ENCODE measurements at regions not wholly inside any gene's neighbourhood (a gene's known extent, or its start where the extent isn't known, plus 50 kb on each side); places are given as distances from the start of the nearest gene placed in this dataset.
"Not testable (repeated sequence)": the region's sequence is repeated elsewhere in the genome, so short reads cannot be mapped to it uniquely, and the experiment has no call there.

GRCh38 chr5:20972419-20972925 lies 984.5 kb upstream of the CDH18 start:
- DNase-seq = peak; percentile 19 to 45
- no peaks in the 10 kb centered on the region for H3K36me3 ChIP-seq
- H3K9me3 ChIP-seq (replicated peaks) = no peaks in the 10 kb centered on the region
- H3K4me3 ChIP-seq = peak overlapping the region; percentile 11; the same call in 1 of the 2 replicates
- H3K27me3 ChIP-seq = no peaks in the 10 kb centered on the region
- no peak overlapping the region for H3K27ac ChIP-seq
- H3K4me1 ChIP-seq = no peaks in the 10 kb centered on the region

- DNase-seq = no peak
- Histone ChIP-seq H3K4me1 (no peaks in the 10 kb centered on the region), H3K36me3 (no peaks in the 10 kb centered on the region)
These were observed 971.3 kb upstream of the CDH18 start for GRCh38 chr5:20959347-20959746.

GRCh38 chr5:20958641-20959040 lies 970.6 kb upstream of the CDH18 start:
- Histone ChIP-seq H3K36me3 (no peaks in the 10 kb centered on the region), H3K27me3 (no peaks in the 10 kb centered on the region), H3K9me3 (replicated peaks) (no peaks in the 10 kb centered on the region), H3K4me1 (no peaks in the 10 kb centered on the region), H3K27ac (no peak overlapping the region), H3K4me3 (no peak overlapping the region)
- DNase-seq = no peak

More at GRCh38 chr5:20959347-20959746, 971.3 kb upstream of the CDH18 start:
- H3K27me3 ChIP-seq = no peaks in the 10 kb centered on the region
- no peak overlapping the region for H3K4me3 ChIP-seq
- H3K9me3 ChIP-seq (replicated peaks) = no peaks in the 10 kb centered on the region
- H3K27ac ChIP-seq = no peak overlapping the region

GRCh38 chr5:20956134-20956533 lies 968.1 kb upstream of the CDH18 start:
- Histone ChIP-seq H3K9me3 (replicated peaks) (no peaks in the 10 kb centered on the region), H3K4me1 (no peaks in the 10 kb centered on the region), H3K27me3 (no peaks in the 10 kb centered on the region), H3K27ac (no peak overlapping the region), H3K4me3 (no peak overlapping the region), H3K36me3 (no peaks in the 10 kb centered on the region)
- DNase-seq = no peak

- Histone ChIP-seq H3K9me3 (replicated peaks) (no peaks in the 10 kb centered on the region), H3K4me1 (no peaks in the 10 kb centered on the region), H3K27me3 (no peaks in the 10 kb centered on the region), H3K36me3 (no peaks in the 10 kb centered on the region), H3K4me3 (no peak overlapping the region), H3K27ac (no peak overlapping the region)
- no peak for DNase-seq
These were observed 961.6 kb upstream of the CDH18 start for GRCh38 chr5:20949636-20950035.

GRCh38 chr5:20943183-20943971 lies 955.4 kb upstream of the CDH18 start:
- DNase-seq = not testable (repeated sequence)

GRCh38 chr5:20942603-20943002 lies 954.6 kb upstream of the CDH18 start:
- DNase-seq; H3K4me3 ChIP-seq; H3K27me3 ChIP-seq; H3K4me1 ChIP-seq; H3K9me3 ChIP-seq (replicated peaks); H3K36me3 ChIP-seq; H3K27ac ChIP-seq: not testable (repeated sequence)

More at GRCh38 chr5:20943183-20943971, 955.4 kb upstream of the CDH18 start:
- not testable (repeated sequence) for H3K27ac ChIP-seq; H3K36me3 ChIP-seq; H3K4me1 ChIP-seq; H3K4me3 ChIP-seq; H3K9me3 ChIP-seq (replicated peaks); H3K27me3 ChIP-seq

- not testable (repeated sequence) for DNase-seq; H3K36me3 ChIP-seq; H3K27me3 ChIP-seq; H3K9me3 ChIP-seq (replicated peaks); H3K4me1 ChIP-seq; H3K4me3 ChIP-seq; H3K27ac ChIP-seq
These were observed 952.8 kb upstream of the CDH18 start for GRCh38 chr5:20940786-20941185.

GRCh38 chr5:20890936-20891335 lies 902.9 kb upstream of the CDH18 start:
- not testable (repeated sequence) for DNase-seq; H3K4me3 ChIP-seq; H3K36me3 ChIP-seq; H3K27me3 ChIP-seq; H3K27ac ChIP-seq; H3K4me1 ChIP-seq; H3K9me3 ChIP-seq (replicated peaks)

- not testable (repeated sequence) for H3K27ac ChIP-seq, DNase-seq
These were observed 887.7 kb upstream of the CDH18 start for GRCh38 chr5:20875726-20876125.

GRCh38 chr5:20865892-20866291 lies 877.9 kb upstream of the CDH18 start:
- H3K27ac ChIP-seq; H3K9me3 ChIP-seq (replicated peaks); H3K27me3 ChIP-seq; H3K36me3 ChIP-seq; DNase-seq; H3K4me1 ChIP-seq; H3K4me3 ChIP-seq: not testable (repeated sequence)

More at GRCh38 chr5:20875726-20876125, 887.7 kb upstream of the CDH18 start:
- H3K9me3 ChIP-seq (replicated peaks); H3K36me3 ChIP-seq; H3K4me3 ChIP-seq; H3K4me1 ChIP-seq; H3K27me3 ChIP-seq: not testable (repeated sequence)

GRCh38 chr5:20833081-20833627 lies 845.2 kb upstream of the CDH18 start:
- no peaks in the 10 kb centered on the region for H3K36me3 ChIP-seq
- DNase-seq = no peak
- H3K4me1 ChIP-seq = no peaks in the 10 kb centered on the region
- no peak overlapping the region for H3K4me3 ChIP-seq
- H3K9me3 ChIP-seq (replicated peaks) = no peaks in the 10 kb centered on the region
- H3K27ac ChIP-seq = no peak overlapping the region
- no peaks in the 10 kb centered on the region for H3K27me3 ChIP-seq

- no peaks in the 10 kb centered on the region for H3K27me3 ChIP-seq
- DNase-seq = peak in 1 of 2 experiments; percentile 1
- H3K4me1 ChIP-seq = no peaks in the 10 kb centered on the region
- no peak overlapping the region for H3K27ac ChIP-seq
- no peaks in the 10 kb centered on the region for H3K36me3 ChIP-seq
- no peaks in the 10 kb centered on the region for H3K9me3 ChIP-seq (replicated peaks)
- H3K4me3 ChIP-seq = no peak overlapping the region
These were observed 844.4 kb upstream of the CDH18 start for GRCh38 chr5:20832204-20833080.

GRCh38 chr5:20825951-20826350 lies 838.0 kb upstream of the CDH18 start:
- not testable (repeated sequence) for H3K9me3 ChIP-seq (replicated peaks); H3K36me3 ChIP-seq; H3K27me3 ChIP-seq; DNase-seq; H3K27ac ChIP-seq; H3K4me3 ChIP-seq; H3K4me1 ChIP-seq

- H3K27ac ChIP-seq; H3K4me3 ChIP-seq; DNase-seq; H3K4me1 ChIP-seq; H3K9me3 ChIP-seq (replicated peaks); H3K36me3 ChIP-seq; H3K27me3 ChIP-seq: not testable (repeated sequence)
These were observed 809.2 kb upstream of the CDH18 start for GRCh38 chr5:20797216-20797615.

All from SJCRH30 (cell line).